ENCODE measurements at regions not wholly inside any gene's neighbourhood (a gene's known extent, or its start where the extent isn't known, plus 50 kb on each side); places are given as distances from the start of the nearest gene placed in this dataset.

DNA sequence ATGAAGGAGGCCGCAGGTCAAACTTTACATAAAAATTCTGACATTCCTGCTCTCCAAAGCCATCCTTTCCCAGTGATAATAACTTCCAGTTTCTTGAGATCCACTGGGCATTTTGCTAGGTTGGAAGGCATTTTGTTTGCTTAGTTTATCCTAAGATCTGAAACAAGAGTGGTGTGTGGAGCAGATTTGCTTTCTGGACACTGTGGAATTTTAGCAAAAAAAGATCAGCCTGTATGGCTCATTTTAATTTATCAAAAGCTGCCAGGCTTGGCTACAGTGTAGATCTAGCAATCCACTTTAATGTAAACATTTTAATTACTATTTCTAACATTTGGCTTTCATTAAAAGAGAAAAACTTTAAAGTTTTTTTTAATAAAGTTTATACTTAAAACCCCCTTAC is 124.8 kb downstream of the SAMD9 start:
- no peak overlapping the region for H3K27ac ChIP-seq (ENCODE audit: low read depth, low read length)
- H4K5ac ChIP-seq (ENCODE audit: insufficient read length, low read depth, low read length), result no peak overlapping the region
- H3K23ac ChIP-seq (ENCODE audit: insufficient read length), result no peak overlapping the region
- FAIRE-seq (no peak), DNase-seq (ENCODE audit: low read depth in 1 of 2, low spot score in 2 of 2) (no peak)
- H3K23me2 ChIP-seq (ENCODE audit: low read depth, low read length), result peaks cover 4% of the 10 kb centered on the region; the same call in 1 of the 2 replicates
- no peak overlapping the region for H2BK12ac ChIP-seq (ENCODE audit: low read depth, low read length)
- TF ChIP-seq HDAC6 (IDR thresholded peaks at IDR 0.05; ENCODE audit: low read depth, low read length), result no peak
- WGBS, 2 experiments (ENCODE audit: extremely low coverage in 1 of 2, insufficient coverage in 1 of 2, insufficient read length in 1 of 2, insufficient replicate concordance in 2 of 2, low coverage in 1 of 2, low lambda C conversion rate in 2 of 2, missing lambda C conversion rate in 1 of 2), result 79% methylated on average over 1 of the region's 1 CpG; no CpG with 5 or more reads in 1 of the 2 experiments
- H3K9me3 ChIP-seq (ENCODE audit: insufficient read depth in 2 of 2, low read depth in 1 of 2, low read length in 1 of 2), result no peaks in the 10 kb centered on the region
- no peaks in the 10 kb centered on the region for H4K20me1 ChIP-seq (replicated peaks in 1 of 2; ENCODE audit: control insufficient read depth in 1 of 2, insufficient read depth in 2 of 2, low read length in 2 of 2)
- H2AK5ac ChIP-seq (ENCODE audit: low read depth, low read length), result no peak overlapping the region
- H2BK15ac ChIP-seq (ENCODE audit: low read length), result no peak overlapping the region
- no peak overlapping the region for H2BK5ac ChIP-seq (ENCODE audit: low read depth, low read length)
- H3K9ac ChIP-seq (replicated peaks in 1 of 4; ENCODE audit: extremely low read depth in 1 of 4, low read depth in 3 of 4, low read length in 3 of 4), result no peak overlapping the region
- H3K18ac ChIP-seq (ENCODE audit: extremely low read depth, low read length), result no peak overlapping the region
- H3K79me1 ChIP-seq (ENCODE audit: low read depth, low read length), result no peaks in the 10 kb centered on the region
- ChIA-PET POLR2A (ENCODE audit: partially characterized antibody) (no interaction called here), CTCF (ENCODE audit: partially characterized antibody) (no interaction called here)
- H2BK120ac ChIP-seq (replicated peaks; ENCODE audit: low read depth, low read length), result no peak overlapping the region
- no peak overlapping the region for H3K14ac ChIP-seq (ENCODE audit: insufficient read length)
- peaks cover 0 to 4% (median 0%) of the 10 kb centered on the region in 4 experiments; a peak in 2 of 7 replicates for H3K4me1 ChIP-seq (replicated peaks in 1 of 4; ENCODE audit: control insufficient read depth in 3 of 4, insufficient read depth in 4 of 4, low read length in 3 of 4)
- H2AFZ ChIP-seq (ENCODE audit: low read length), result no peak overlapping the region
- H2BK20ac ChIP-seq (ENCODE audit: low read length), result no peak overlapping the region
- H4K91ac ChIP-seq (replicated peaks; ENCODE audit: insufficient read length, low read length), result no peak overlapping the region
- H3K4me2 ChIP-seq (ENCODE audit: insufficient read depth in 1 of 2, low read depth in 2 of 2, low read length in 2 of 2), result no peak overlapping the region
- no peak overlapping the region for H3K56ac ChIP-seq (replicated peaks; ENCODE audit: insufficient read length, low read depth, low read length)
- no peaks in the 10 kb centered on the region for H3K36me3 ChIP-seq (ENCODE audit: control insufficient read depth in 2 of 4, insufficient read depth in 4 of 4, low read length in 3 of 4)
- H4K8ac ChIP-seq (ENCODE audit: extremely low read depth, insufficient read depth, low read length), result no peak overlapping the region
- no peaks in the 10 kb centered on the region for H3K79me2 ChIP-seq (ENCODE audit: control insufficient read depth in 1 of 2, insufficient read depth in 2 of 2, low read length in 2 of 2)
- no peak overlapping the region for H3K4ac ChIP-seq (replicated peaks; ENCODE audit: insufficient read length, low read depth, low read length)
- no peak overlapping the region for H3K4me3 ChIP-seq (ENCODE audit: extremely low read depth in 1 of 4, insufficient read depth in 2 of 4, low read depth in 3 of 4, low read length in 4 of 4)
- H3K27me3 ChIP-seq (replicated peaks in 1 of 4; ENCODE audit: control insufficient read depth in 3 of 4, extremely low read depth in 1 of 4, insufficient read depth in 3 of 4, low read length in 3 of 4), result no peaks in the 10 kb centered on the region
